GM21447 (cell line): ENCODE measurements at regions not wholly inside any gene's neighbourhood (a gene's known extent, or its start where the extent isn't known, plus 50 kb on each side); places are given as distances from the start of the nearest gene placed in this dataset.
A peak's percentile ranks its signal among the peaks of the same experiment; 100 is the strongest.
"Not testable (repeated sequence)": the region's sequence is repeated elsewhere in the genome, so short reads cannot be mapped to it uniquely, and the experiment has no call there.

ENCODE experiments used
- ATAC-seq: cut with Tn5 transposase; IDR thresholded peaks from one replicate; pipeline ENCODE4 v1.9.1; 2021; ENCODE audit not compliant: unreplicated experiment

DNA sequence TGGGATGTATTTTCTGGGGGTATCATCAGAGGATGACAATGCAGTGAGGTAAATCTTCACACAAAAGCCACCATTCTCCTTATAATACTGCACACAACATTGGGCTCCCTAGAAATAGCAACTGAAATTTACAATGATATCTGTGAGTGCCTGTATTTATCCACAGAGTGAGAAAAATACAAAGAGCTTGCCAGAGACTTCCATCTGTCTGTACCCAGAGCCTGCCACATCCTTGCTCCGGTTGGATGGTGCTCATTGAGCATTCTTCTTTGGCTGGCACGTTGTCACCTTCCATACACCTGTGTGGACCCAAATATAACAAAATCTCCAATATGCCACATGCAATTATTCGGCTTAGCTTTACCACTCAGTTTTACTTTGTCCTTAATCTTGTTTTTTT lies 189.5 kb upstream of the UFM1 start:
- ATAC-seq = no peak

- no peak for ATAC-seq
Measured at GRCh38 chr13:38159710-38160109, 189.9 kb upstream of the UFM1 start.

DNA sequence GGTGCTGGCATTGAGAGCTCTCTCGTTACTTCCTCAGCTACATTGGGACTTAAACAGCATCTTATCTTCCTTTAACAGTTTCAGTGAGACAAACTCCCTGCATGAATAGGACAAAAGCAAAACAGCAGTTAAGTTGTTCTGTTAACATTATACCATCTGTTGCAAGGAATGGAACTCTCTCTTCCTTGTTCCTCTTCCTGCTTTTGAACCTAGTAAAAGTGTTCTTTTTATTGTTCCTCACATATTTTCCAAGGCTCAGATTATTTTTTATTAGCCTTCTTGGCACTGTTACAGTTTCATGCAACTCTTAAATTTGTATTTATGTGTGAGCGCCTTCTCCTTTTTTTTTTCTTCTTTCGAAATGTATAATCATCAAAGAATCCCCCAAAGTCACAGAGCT lies 202.6 kb upstream of the UFM1 start:
- no peak for ATAC-seq

- no peak for ATAC-seq
Measured at GRCh38 chr13:38141792-38142191, 207.9 kb upstream of the UFM1 start.

- ATAC-seq = no peak
Measured at GRCh38 chr13:38135592-38135991, 214.1 kb upstream of the UFM1 start.

GRCh38 chr13:38121267-38121666 lies 228.4 kb upstream of the UFM1 start:
- no peak for ATAC-seq

DNA sequence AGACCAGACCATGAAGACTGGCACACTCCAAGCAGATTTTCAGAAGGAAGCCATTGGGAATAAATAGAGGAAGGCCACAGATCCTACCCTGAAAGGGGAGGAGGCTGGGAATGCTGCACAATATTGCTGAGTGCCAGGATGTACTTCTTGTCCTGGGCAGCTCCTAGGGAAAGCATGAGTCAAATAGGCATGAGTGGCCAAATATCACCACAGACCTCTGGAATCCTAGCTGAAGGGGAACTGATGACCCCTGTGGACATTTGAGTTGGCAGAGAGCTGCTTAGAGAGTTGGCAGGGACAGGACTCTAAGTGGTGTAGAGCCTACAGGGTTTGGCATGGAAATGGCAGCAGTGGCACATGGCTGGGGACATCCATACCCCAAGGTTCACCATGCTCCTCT lies 234.3 kb upstream of the TRPC4 start:
- ATAC-seq = no peak

GRCh38 chr13:38099751-38100150 lies 230.2 kb upstream of the TRPC4 start:
- ATAC-seq = no peak

- no peak for ATAC-seq
Measured at GRCh38 chr13:38093425-38093824, 223.9 kb upstream of the TRPC4 start.

DNA sequence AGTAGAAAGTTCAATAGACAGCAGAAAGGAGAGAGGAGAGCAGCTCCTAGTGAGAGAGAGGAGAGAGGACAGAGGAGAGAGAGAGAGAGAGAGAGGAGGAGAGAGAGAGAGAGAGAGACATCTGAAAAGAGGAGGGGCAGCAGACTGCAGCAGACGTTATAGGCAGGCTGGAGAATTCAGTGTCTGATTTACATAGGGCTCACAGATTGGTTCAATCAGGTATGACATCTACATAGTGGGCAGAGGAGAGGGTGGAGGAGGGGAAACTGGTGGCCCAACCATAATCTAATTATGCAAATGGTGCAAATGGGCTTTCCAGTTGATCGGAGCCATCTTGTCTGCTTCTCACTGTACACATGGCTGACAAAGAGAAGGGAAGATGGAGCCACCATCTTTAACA lies 221.3 kb upstream of the TRPC4 start:
- ATAC-seq = no peak

GRCh38 chr13:38086721-38087120 lies 217.1 kb upstream of the TRPC4 start:
- no peak for ATAC-seq

- ATAC-seq = no peak
Measured at GRCh38 chr13:38086013-38086412, 216.4 kb upstream of the TRPC4 start.

- no peak for ATAC-seq
Measured at GRCh38 chr13:38073931-38074330, 204.4 kb upstream of the TRPC4 start.

- ATAC-seq = no peak
Measured at GRCh38 chr13:38072696-38073095, 203.1 kb upstream of the TRPC4 start.

GRCh38 chr13:38071340-38071739 lies 201.8 kb upstream of the TRPC4 start:
- not testable (repeated sequence) for ATAC-seq

- no peak for ATAC-seq
Measured at GRCh38 chr13:38053896-38054295, 184.3 kb upstream of the TRPC4 start.

GRCh38 chr13:38046049-38046376 lies 176.4 kb upstream of the TRPC4 start:
- ATAC-seq = no peak

DNA sequence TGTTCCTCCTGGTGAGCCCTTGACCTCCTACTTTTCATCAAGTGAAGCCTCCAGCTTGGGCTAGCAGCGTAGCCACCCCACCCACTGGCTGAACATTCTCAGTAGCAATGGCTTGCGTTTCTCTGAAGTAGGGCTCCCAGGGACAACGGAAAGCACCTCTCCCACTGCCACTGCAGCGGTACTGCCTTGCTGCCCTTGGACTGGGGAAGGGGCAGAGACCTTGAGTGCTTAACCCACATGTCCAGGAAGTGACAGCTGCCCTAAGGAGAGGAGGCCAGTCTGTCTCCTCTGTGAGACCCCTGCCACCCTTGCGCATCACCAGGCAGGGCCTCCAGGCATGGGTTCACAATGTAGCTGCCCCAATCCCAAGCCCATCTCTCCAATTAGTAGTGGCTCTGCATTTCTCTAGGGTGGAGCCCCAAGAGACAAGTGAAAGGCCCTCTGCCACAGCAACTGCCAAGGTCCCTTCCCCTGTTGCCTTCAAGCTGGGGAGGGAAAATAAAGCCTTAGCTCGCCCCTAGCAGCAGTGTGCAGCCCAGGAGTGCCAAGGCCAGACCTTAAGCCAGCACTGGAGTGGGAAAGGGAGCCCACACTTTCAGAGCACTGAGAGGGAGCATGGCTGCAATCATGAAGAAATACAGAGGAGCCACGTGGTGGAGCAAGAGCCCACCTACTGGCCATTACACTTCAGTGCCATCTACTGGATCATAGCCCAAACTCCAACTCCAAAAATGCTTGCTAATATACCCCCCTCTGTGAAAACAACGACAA lies 175.9 kb upstream of the TRPC4 start:
- peak; percentile 83 for ATAC-seq

GRCh38 chr13:38044067-38044466 lies 174.5 kb upstream of the TRPC4 start:
- ATAC-seq = no peak

DNA sequence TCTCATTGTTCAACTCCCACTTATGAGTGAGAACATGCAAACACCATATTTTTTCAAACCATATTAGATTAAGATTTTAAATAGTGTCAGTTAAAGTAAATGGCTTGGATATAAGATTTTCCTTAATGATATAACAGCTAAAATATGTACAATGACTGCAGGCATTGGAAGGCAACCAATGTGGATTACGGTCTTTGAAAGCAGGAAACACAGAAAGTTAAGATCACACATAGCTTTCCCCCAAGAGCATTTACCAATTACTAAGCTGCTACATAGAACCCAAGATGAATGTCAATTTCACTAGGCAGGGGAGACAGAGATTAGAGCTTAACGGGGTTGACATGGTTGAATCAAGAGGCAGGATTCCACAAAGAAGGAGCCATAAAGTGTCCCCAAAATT lies 173.2 kb upstream of the TRPC4 start:
- no peak for ATAC-seq

DNA sequence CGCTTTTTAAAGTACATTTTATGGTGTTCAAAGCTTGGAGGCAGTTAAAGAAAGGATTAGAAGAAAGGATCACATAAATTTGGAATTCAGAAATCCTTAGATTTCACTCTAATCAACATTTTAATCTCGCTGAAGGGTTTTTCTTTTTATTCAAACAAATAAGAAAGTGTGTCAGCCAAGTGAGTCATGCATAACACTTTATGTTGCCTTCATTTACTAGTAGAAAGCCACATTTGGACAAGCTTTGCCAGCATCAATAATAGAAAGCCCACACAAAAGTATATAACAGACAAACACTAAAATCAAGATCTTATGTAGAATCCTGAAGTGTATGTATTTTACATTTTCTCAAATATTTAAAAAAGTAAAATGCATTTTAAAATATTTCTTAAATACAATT lies 154.9 kb upstream of the TRPC4 start:
- ATAC-seq = no peak

- ATAC-seq = no peak
Measured at GRCh38 chr13:38017320-38017719, 147.7 kb upstream of the TRPC4 start.

- no peak for ATAC-seq
Measured at GRCh38 chr13:38013676-38014075, 144.1 kb upstream of the TRPC4 start.
